Glutamatergic neuron (in vitro differentiated cells): ENCODE measurements at regions not wholly inside any gene's neighbourhood (a gene's known extent, or its start where the extent isn't known, plus 50 kb on each side); places are given as distances from the start of the nearest gene placed in this dataset.

Experiments used
- DNase-seq: peaks from one replicate; pipeline ENCODE4 v3.0.0; 2022
- H3K27ac Mint-ChIP-seq: one replicate; pipeline ENCODE4 v1.8.0; 2020; ENCODE audit warnings: mild to moderate bottlenecking, mixed read lengths, inconsistent platforms; ENCODE audit not compliant: unreplicated experiment
- H3K27me3 Mint-ChIP-seq: one replicate; pipeline ENCODE4 v1.8.0; 2020; ENCODE audit warnings: mild to moderate bottlenecking, moderate library complexity, mixed read lengths, inconsistent platforms; ENCODE audit not compliant: unreplicated experiment
- H3K36me3 Mint-ChIP-seq: one replicate; pipeline ENCODE4 v1.8.0; 2020; ENCODE audit warnings: mild to moderate bottlenecking, mixed read lengths, inconsistent platforms; ENCODE audit not compliant: unreplicated experiment
- H3K4me1 Mint-ChIP-seq: one replicate; pipeline ENCODE4 v1.8.0; 2020; ENCODE audit warnings: mild to moderate bottlenecking, low read depth, mixed read lengths, inconsistent platforms; ENCODE audit not compliant: unreplicated experiment
- H3K4me3 Mint-ChIP-seq: one replicate; pipeline ENCODE4 v1.8.0; 2020; ENCODE audit warnings: mild to moderate bottlenecking, mixed read lengths, inconsistent platforms; ENCODE audit not compliant: unreplicated experiment
- H3K9me3 Mint-ChIP-seq: one replicate; pipeline ENCODE4 v1.8.0; 2020; ENCODE audit warnings: mild to moderate bottlenecking, moderate library complexity, mixed read lengths, inconsistent platforms; ENCODE audit not compliant: unreplicated experiment
- CTCF ChIP-seq: fragments of 200-600 bp; sonication (generic); IDR thresholded peaks from one replicate; pipeline ENCODE4 v1.5.0; 2021; ENCODE audit not compliant: partially characterized antibody, unreplicated experiment

GRCh38 chr16:55014022-55014421 lies 83.4 kb downstream of the IRX5 start:
- no peak for DNase-seq
- Mint-ChIP-seq H3K36me3 (no peaks in the 10 kb centered on the region), H3K9me3 (no peaks in the 10 kb centered on the region), H3K4me1 (peaks cover 2% of the 10 kb centered on the region), H3K27me3 (peaks cover 3% of the 10 kb centered on the region), H3K4me3 (no peak overlapping the region), H3K27ac (no peak overlapping the region)
- TF ChIP-seq CTCF: no peak

GRCh38 chr16:55015181-55015913 lies 84.7 kb downstream of the IRX5 start:
- Mint-ChIP-seq H3K4me3 (no peak overlapping the region), H3K27ac (no peak overlapping the region), H3K4me1 (peaks cover 2% of the 10 kb centered on the region), H3K9me3 (peaks cover 4% of the 10 kb centered on the region), H3K27me3 (peaks cover 5% of the 10 kb centered on the region), H3K36me3 (peaks cover 9% of the 10 kb centered on the region)
- no peak for TF ChIP-seq CTCF
- no peak for DNase-seq

GRCh38 chr16:55016515-55016914 lies 85.8 kb downstream of the IRX5 start:
- H3K4me3 Mint-ChIP-seq: no peak overlapping the region
- H3K4me1 Mint-ChIP-seq: peaks cover 2% of the 10 kb centered on the region
- no peak overlapping the region for H3K27ac Mint-ChIP-seq
- H3K9me3 Mint-ChIP-seq: peaks cover 4% of the 10 kb centered on the region
- no peak for TF ChIP-seq CTCF
- H3K36me3 Mint-ChIP-seq: peaks cover 9% of the 10 kb centered on the region
- H3K27me3 Mint-ChIP-seq: peaks cover 5% of the 10 kb centered on the region
- DNase-seq: no peak

- Mint-ChIP-seq H3K9me3 (peaks cover 4% of the 10 kb centered on the region), H3K4me1 (peaks cover 2% of the 10 kb centered on the region), H3K36me3 (peaks cover 9% of the 10 kb centered on the region), H3K27me3 (peaks cover 5% of the 10 kb centered on the region), H3K4me3 (no peak overlapping the region), H3K27ac (no peak overlapping the region)
- no peak for TF ChIP-seq CTCF
- no peak for DNase-seq
Measured at GRCh38 chr16:55017321-55017720, 86.7 kb downstream of the IRX5 start.

GRCh38 chr16:55018881-55019280 lies 88.2 kb downstream of the IRX5 start:
- no peak overlapping the region for H3K4me3 Mint-ChIP-seq
- no peak for DNase-seq
- peaks cover 5% of the 10 kb centered on the region for H3K27me3 Mint-ChIP-seq
- TF ChIP-seq CTCF: no peak
- H3K27ac Mint-ChIP-seq: no peak overlapping the region
- peaks cover 4% of the 10 kb centered on the region for H3K9me3 Mint-ChIP-seq
- peaks cover 2% of the 10 kb centered on the region for H3K4me1 Mint-ChIP-seq
- peaks cover 9% of the 10 kb centered on the region for H3K36me3 Mint-ChIP-seq
